Myocyte (in vitro differentiated cells): ENCODE measurements at regions not wholly inside any gene's neighbourhood (a gene's known extent, or its start where the extent isn't known, plus 50 kb on each side); places are given as distances from the start of the nearest gene placed in this dataset.
A peak's percentile ranks its signal among the peaks of the same experiment; 100 is the strongest.
"Not testable (repeated sequence)": the region's sequence is repeated elsewhere in the genome, so short reads cannot be mapped to it uniquely, and the experiment has no call there.

Experiments
- DNase-seq: peaks from one replicate; pipeline ENCODE4 v3.0.0-alpha.2; 2012; ENCODE audit warnings: low read depth

GRCh38 chr4:187849556-187850225, 145.9 kb upstream of the ZFP42 start:
- no peak for DNase-seq

GRCh38 chr4:187865914-187866313, 129.7 kb upstream of the ZFP42 start:
- DNase-seq: no peak

GRCh38 chr4:187883049-187883448, 112.5 kb upstream of the ZFP42 start:
- no peak for DNase-seq

GRCh38 chr4:187883836-187884475, 111.6 kb upstream of the ZFP42 start:
- DNase-seq: no peak

- DNase-seq: no peak
Observed at GRCh38 chr4:187887906-187888305, 107.7 kb upstream of the ZFP42 start.

- DNase-seq: no peak
Observed at GRCh38 chr4:187889651-187890050, 105.9 kb upstream of the ZFP42 start.

- no peak for DNase-seq
Observed at GRCh38 chr4:187893418-187893817, 102.2 kb upstream of the ZFP42 start.

- DNase-seq: no peak
Observed at GRCh38 chr4:187903106-187903505, 92.5 kb upstream of the ZFP42 start.

GRCh38 chr4:187903700-187904099, 91.9 kb upstream of the ZFP42 start:
- DNase-seq: no peak

- no peak for DNase-seq
Observed at GRCh38 chr4:187908079-187908561, 87.5 kb upstream of the ZFP42 start.

GRCh38 chr4:187908731-187909130, 86.8 kb upstream of the ZFP42 start:
- no peak for DNase-seq

- peak; percentile 14 for DNase-seq
Observed at GRCh38 chr4:187910741-187911140, 84.8 kb upstream of the ZFP42 start.

GRCh38 chr4:187915406-187915805, 80.2 kb upstream of the ZFP42 start:
- not testable (repeated sequence) for DNase-seq

- DNase-seq: no peak
Observed at GRCh38 chr4:187919966-187920365, 75.6 kb upstream of the ZFP42 start.

GRCh38 chr4:187921946-187922623, 73.5 kb upstream of the ZFP42 start:
- no peak for DNase-seq

- DNase-seq: peak; percentile 0
Observed at GRCh38 chr4:187929024-187929423, 66.5 kb upstream of the ZFP42 start.

GRCh38 chr4:187934766-187935165, 60.8 kb upstream of the ZFP42 start:
- DNase-seq: no peak

- no peak for DNase-seq
Observed at GRCh38 chr4:187937557-187937956, 58.0 kb upstream of the ZFP42 start.

- peak; percentile 4 for DNase-seq
Observed at GRCh38 chr4:187940299-187940698, 55.3 kb upstream of the ZFP42 start.

- DNase-seq: no peak
Observed at GRCh38 chr4:187942968-187943367, 52.6 kb upstream of the ZFP42 start.

GRCh38 chr4:187944179-187944578, 51.4 kb upstream of the ZFP42 start:
- DNase-seq: no peak
